Progenitor cell of endocrine pancreas (in vitro differentiated cells): ENCODE measurements at regions not wholly inside any gene's neighbourhood (a gene's known extent, or its start where the extent isn't known, plus 50 kb on each side); places are given as distances from the start of the nearest gene placed in this dataset.

ENCODE experiments used
- DNase-seq: peaks from one replicate; pipeline ENCODE4 v3.0.0; 2021; ENCODE audit warnings: low spot score; ENCODE audit not compliant: unreplicated experiment
- H3K27ac Mint-ChIP-seq: 2 replicates; pipeline ENCODE4 v1.8.0; 2021; ENCODE audit warnings: mild to moderate bottlenecking, moderate library complexity, mixed read lengths
- H3K27me3 Mint-ChIP-seq: 2 replicates; pipeline ENCODE4 v1.8.0; 2021; ENCODE audit warnings: mixed read lengths
- H3K36me3 Mint-ChIP-seq: 2 replicates; pipeline ENCODE4 v1.8.0; 2022; ENCODE audit warnings: mixed read lengths; ENCODE audit not compliant: insufficient read depth
- H3K4me1 Mint-ChIP-seq: 2 replicates; pipeline ENCODE4 v1.8.0; 2021; ENCODE audit warnings: low read depth, mixed read lengths
- H3K4me3 Mint-ChIP-seq: 2 replicates; pipeline ENCODE4 v1.8.0; 2021; ENCODE audit warnings: low read depth, mild to moderate bottlenecking, moderate library complexity, mixed read lengths
- H3K9me3 Mint-ChIP-seq: 2 replicates; pipeline ENCODE4 v1.8.0; 2021; ENCODE audit warnings: low read depth, mixed read lengths
- TF ChIP-seq, protein P1 (sequence below): fragments of 200-600 bp; sonication (generic); IDR thresholded peaks from one replicate; pipeline ENCODE4 v1.5.0; 2021; ENCODE audit warnings: antibody characterized with exemption, mild to moderate bottlenecking; ENCODE audit not compliant: unreplicated experiment

DNA sequence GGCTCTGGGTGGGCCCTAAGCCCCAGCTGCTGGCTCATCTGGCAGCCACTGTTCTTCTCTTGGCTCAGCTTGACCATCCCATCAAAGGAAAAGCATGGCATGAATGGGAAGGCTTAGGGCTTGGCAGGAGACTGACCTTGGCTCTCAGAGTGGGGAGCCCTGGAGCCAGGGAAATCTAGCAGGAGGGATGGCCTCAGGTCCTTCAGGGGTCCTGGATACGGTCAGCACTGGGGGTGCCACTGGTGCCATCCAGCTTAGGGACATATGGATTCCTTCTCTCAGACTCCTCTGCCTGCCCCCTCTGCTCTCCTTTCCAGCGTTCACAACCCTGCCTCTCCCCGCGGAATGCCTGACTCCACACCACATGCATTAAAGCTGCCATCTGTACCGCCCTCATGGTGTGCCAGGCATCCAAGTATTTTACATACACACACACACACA is 165.5 kb upstream of the HAAO start:
- no peaks in the 10 kb centered on the region for H3K9me3 Mint-ChIP-seq
- no peaks in the 10 kb centered on the region for H3K27me3 Mint-ChIP-seq
- peaks cover 54% of the 10 kb centered on the region for H3K4me1 Mint-ChIP-seq
- no peak for DNase-seq
- TF ChIP-seq, protein P1, sequence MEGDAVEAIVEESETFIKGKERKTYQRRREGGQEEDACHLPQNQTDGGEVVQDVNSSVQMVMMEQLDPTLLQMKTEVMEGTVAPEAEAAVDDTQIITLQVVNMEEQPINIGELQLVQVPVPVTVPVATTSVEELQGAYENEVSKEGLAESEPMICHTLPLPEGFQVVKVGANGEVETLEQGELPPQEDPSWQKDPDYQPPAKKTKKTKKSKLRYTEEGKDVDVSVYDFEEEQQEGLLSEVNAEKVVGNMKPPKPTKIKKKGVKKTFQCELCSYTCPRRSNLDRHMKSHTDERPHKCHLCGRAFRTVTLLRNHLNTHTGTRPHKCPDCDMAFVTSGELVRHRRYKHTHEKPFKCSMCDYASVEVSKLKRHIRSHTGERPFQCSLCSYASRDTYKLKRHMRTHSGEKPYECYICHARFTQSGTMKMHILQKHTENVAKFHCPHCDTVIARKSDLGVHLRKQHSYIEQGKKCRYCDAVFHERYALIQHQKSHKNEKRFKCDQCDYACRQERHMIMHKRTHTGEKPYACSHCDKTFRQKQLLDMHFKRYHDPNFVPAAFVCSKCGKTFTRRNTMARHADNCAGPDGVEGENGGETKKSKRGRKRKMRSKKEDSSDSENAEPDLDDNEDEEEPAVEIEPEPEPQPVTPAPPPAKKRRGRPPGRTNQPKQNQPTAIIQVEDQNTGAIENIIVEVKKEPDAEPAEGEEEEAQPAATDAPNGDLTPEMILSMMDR: no peak
- H3K4me3 Mint-ChIP-seq: no peak overlapping the region
- peak overlapping the region; percentile 40 for H3K27ac Mint-ChIP-seq
- no peaks in the 10 kb centered on the region for H3K36me3 Mint-ChIP-seq

DNA sequence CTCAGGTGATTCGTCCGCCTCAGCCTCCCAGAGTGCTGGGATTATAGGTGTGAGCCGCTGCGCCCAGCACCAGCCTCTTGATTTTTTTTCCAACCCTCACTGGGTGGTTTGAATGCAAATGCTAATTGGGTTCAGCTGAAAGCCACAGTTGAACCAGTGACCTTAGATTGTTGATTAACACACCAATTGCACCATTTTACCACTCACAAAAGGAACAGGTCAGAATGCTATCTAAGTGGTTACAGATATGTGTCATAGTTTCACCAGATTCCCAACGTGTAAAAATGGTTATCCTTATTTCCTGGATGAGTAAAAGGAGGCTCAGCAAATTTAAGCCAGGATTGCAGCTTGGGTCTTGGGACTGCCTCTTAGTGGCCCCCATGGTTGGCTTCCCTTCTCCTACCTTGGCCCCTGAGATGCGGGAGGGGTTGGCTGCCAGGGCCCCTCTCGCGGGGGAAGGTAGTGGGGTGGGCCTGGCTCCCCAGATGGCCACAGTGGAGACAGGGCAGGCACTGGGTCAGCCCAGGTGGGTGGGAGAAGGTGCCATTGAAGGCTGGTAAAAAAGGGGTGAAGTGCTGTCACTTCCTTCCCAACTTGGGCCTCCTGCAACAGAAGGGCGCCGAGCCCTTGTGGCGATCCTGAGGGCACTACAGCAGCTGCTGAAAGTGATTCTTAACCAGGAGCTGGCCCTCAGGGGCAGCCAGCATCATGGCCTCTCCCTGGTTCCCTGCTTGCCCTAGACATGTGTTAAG is 164.9 kb upstream of the HAAO start:
- DNase-seq: no peak
- Mint-ChIP-seq H3K4me1 (peaks cover 54% of the 10 kb centered on the region), H3K27me3 (no peaks in the 10 kb centered on the region), H3K36me3 (no peaks in the 10 kb centered on the region), H3K4me3 (no peak overlapping the region), H3K27ac (peak overlapping the region; percentile 62), H3K9me3 (peaks cover 3% of the 10 kb centered on the region)
- TF ChIP-seq, protein P1: no peak

DNA sequence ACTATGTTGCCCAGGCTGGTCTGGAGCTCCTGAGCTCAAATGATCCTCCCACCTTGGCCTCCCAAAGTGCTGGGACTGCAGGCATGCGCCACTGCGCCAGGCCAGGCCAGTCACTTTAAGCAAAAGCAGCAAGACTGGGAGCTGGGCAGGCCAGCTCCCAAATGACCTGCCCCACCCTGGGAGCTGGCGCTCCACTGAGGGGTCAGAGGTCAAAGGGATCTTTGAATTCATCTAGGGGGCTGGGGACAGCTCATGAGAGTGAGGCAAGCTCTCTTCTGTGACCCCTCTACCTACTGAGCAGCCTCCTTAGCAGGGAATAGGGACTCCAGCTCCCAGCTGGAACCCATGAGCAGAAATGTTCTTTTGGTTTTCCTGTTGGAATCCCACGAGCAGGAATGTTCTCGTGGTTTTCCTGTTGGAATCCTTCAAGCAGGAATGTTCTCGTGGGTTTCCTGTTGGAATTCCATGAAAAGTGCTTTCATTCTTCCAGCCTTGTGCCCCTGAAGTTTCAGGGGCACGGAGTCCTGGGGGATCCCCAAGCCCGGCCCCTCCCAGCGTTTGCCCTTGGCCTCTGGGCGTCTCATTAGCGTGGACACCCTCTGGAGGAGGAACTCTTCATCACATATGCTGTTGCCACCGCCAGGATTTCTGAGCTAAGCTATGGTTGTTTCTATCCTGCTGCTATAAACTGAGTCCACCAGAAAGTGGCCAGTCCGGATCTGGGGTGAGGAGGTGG is 162.0 kb upstream of the HAAO start:
- peaks cover 3% of the 10 kb centered on the region for H3K9me3 Mint-ChIP-seq
- H3K36me3 Mint-ChIP-seq: no peaks in the 10 kb centered on the region
- H3K4me1 Mint-ChIP-seq: peaks cover 42% of the 10 kb centered on the region
- no peaks in the 10 kb centered on the region for H3K27me3 Mint-ChIP-seq
- H3K27ac Mint-ChIP-seq: no peak overlapping the region
- TF ChIP-seq, protein P1: no peak
- no peak overlapping the region for H3K4me3 Mint-ChIP-seq
- DNase-seq: no peak

DNA sequence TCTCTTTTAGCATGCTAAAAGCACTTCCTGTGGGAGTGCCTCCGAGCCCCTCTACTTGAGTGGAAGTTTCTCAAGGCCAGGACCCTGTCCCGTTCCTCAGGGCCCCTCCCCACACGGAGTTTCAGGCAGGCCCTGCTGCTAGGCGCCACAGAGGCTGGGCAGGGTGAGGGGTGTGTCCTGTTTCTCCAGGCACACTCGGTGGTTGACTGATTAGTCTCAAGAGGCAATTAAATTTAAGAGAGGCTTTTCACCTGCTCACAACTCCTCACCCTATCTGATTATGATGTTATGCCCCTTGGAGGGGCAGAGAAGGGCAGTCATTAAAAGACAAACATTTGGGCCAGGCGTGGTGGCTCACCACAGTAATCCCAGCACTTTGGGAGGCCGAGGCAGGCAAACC is 160.8 kb upstream of the HAAO start:
- TF ChIP-seq, protein P1: no peak

DNA sequence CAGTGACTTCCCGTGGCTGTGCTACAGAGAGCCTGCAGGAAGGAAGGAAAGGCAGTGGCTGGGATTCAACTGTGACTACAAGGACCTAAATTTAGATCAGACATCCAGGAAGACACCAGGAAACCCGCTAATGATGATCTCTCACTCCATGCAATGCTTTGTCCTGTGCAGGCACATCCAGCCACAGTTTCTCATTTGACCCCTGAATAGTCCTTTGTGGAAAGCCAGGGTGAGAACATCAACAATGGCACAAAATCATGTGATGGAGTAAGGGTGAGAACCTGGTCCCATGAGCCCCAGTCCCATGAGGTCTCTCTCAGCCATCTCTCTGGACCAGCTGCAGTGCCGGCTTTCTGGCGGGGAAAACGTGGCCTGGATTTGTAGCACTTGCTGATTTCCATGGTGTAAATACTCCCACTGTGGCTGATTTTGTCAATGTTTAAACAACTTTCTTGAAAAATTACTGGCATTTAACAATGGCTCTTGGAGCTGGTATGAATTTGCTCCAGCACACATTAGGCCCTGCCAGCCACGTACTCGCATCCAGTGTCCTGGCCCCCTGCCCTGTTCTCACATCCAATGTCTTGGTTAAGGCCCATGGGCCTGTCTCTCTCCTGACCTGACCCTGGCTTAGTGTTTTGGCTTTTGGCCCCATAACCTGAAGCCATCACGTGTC is 159.0 kb upstream of the HAAO start:
- Mint-ChIP-seq H3K27ac (peak overlapping the region; percentile 87), H3K27me3 (no peaks in the 10 kb centered on the region), H3K9me3 (peaks cover 3% of the 10 kb centered on the region), H3K36me3 (no peaks in the 10 kb centered on the region), H3K4me1 (peaks cover 46% of the 10 kb centered on the region), H3K4me3 (no peak overlapping the region)
- TF ChIP-seq, protein P1: no peak
- DNase-seq: no peak

More for the DNA sequence above, 160.8 kb upstream of the HAAO start:
- no peak overlapping the region for H3K4me3 Mint-ChIP-seq
- H3K27me3 Mint-ChIP-seq: no peaks in the 10 kb centered on the region
- DNase-seq: no peak
- no peaks in the 10 kb centered on the region for H3K36me3 Mint-ChIP-seq
- peaks cover 42% of the 10 kb centered on the region for H3K4me1 Mint-ChIP-seq
- H3K9me3 Mint-ChIP-seq: peaks cover 3% of the 10 kb centered on the region
- H3K27ac Mint-ChIP-seq: no peak overlapping the region
